Endothelial cell of umbilical vein (primary cell): ENCODE measurements at regions not wholly inside any gene's neighbourhood (a gene's known extent, or its start where the extent isn't known, plus 50 kb on each side); places are given as distances from the start of the nearest gene placed in this dataset.

ENCODE experiments used
- BruUV-seq: library from RNA; stranded (reverse); fragments of 400-500 nt; replicated peaks from 2 replicates; lab custom pipeline; 2021; lab: Mats Ljungman, UMichigan
- CTCF ChIA-PET: fragments of 300-600, 350-600 bp; sonication (Branson Sonifier 250); formaldehyde crosslinking; loops from one replicate; lab custom pipeline; 2021; ENCODE audit warnings: antibody characterized with exemption, inconsistent platforms; lab: Charles Lee
- POLR2A ChIA-PET: fragments of 300-600, 350-600 bp; sonication (Branson Sonifier 250); formaldehyde crosslinking; loops from one replicate; lab custom pipeline; 2021; ENCODE audit warnings: antibody characterized with exemption, inconsistent platforms; lab: Charles Lee
- DNase-seq: peaks from one replicate; pipeline ENCODE4 v3.0.0-alpha.2; 2011; ENCODE audit warnings: low read depth, low spot score
- FAIRE-seq: peaks from 2 replicates; lab custom pipeline; 2011; peaks lifted over from hg19 to GRCh38; lab: Jason Lieb, UNC
- H2AFZ ChIP-seq: 2 replicates; pipeline ENCODE4 v1.6.0; 2012; ENCODE audit warnings: low read depth, low read length, control low read depth, inconsistent platforms
- H3K27ac ChIP-seq: 2 replicates; pipeline ENCODE4 v1.5.1; 2011; ENCODE audit warnings: low read depth, mild to moderate bottlenecking, control low read depth, low read length, moderate library complexity; ENCODE audit not compliant: insufficient read depth
- H3K27me3 ChIP-seq, 2 experiments: 2 replicates each; pipeline versions ENCODE4 v1.6.0 to v1.6.1; 2011; ENCODE audit warnings: low read length in 2 of 2, mixed read lengths in 1 of 2; ENCODE audit not compliant: control insufficient read depth in 2 of 2, insufficient read depth in 2 of 2
- H3K36me3 ChIP-seq, 2 experiments: 2 replicates in 1 of 2; 3 replicates in 1 of 2; pipeline ENCODE4 v1.5.1; 2011; ENCODE audit warnings: low read length in 2 of 2, mild to moderate bottlenecking in 1 of 2, moderate library complexity in 1 of 2; ENCODE audit not compliant: control insufficient read depth in 2 of 2, insufficient read depth in 2 of 2; ENCODE audit errors: extremely low read depth in 1 of 2
- H3K4me1 ChIP-seq: 3 replicates; pipeline ENCODE4 v1.5.1; 2011; ENCODE audit warnings: mild to moderate bottlenecking, low read length; ENCODE audit not compliant: control insufficient read depth, insufficient read depth; ENCODE audit errors: extremely low read depth
- H3K4me2 ChIP-seq: 2 replicates; pipeline ENCODE4 v1.6.1; 2011; ENCODE audit warnings: low read length, control low read depth, mixed read lengths; ENCODE audit not compliant: insufficient read depth
- H3K4me3 ChIP-seq, 3 experiments: fragments of 200-600 bp in 1 of 3; sonication (generic), shearing (Covaris generic) in 1 of 3; replicated peaks in 1 of 3; 2 replicates each; pipeline ENCODE4 v1.5.1; 2011 to 2016; ENCODE audit warnings: control low read depth in 3 of 3, low read length in 3 of 3, mild to moderate bottlenecking in 2 of 3, inconsistent platforms in 1 of 3, low read depth in 1 of 3, moderate library complexity in 1 of 3; ENCODE audit not compliant: insufficient read depth in 1 of 3
- H3K79me2 ChIP-seq: 2 replicates; pipeline ENCODE4 v1.6.0; 2012; ENCODE audit warnings: low read length, inconsistent platforms; ENCODE audit not compliant: control insufficient read depth, insufficient read depth
- H3K9ac ChIP-seq: replicated peaks from 2 replicates; pipeline ENCODE3; 2011; ENCODE audit warnings: low read length, control low read depth; ENCODE audit not compliant: insufficient read depth; ENCODE audit errors: extremely low read depth
- H3K9me1 ChIP-seq: replicated peaks from 3 replicates; pipeline ENCODE4 v1.6.0; 2011; ENCODE audit warnings: mild to moderate bottlenecking, low read length; ENCODE audit not compliant: control insufficient read depth, insufficient read depth; ENCODE audit errors: extremely low read depth
- H3K9me3 ChIP-seq: replicated peaks from 2 replicates; pipeline ENCODE4 v1.5.1; 2012; ENCODE audit warnings: low read length, inconsistent platforms; ENCODE audit not compliant: control insufficient read depth, insufficient read depth
- H4K20me1 ChIP-seq: replicated peaks from 2 replicates; pipeline ENCODE3; 2011; ENCODE audit warnings: mild to moderate bottlenecking, low read length; ENCODE audit not compliant: control insufficient read depth, insufficient read depth; ENCODE audit errors: extremely low read depth
- EZH2 ChIP-seq: IDR thresholded peaks from 2 replicates; pipeline ENCODE4 v1.6.1; 2012; ENCODE audit warnings: borderline replicate concordance, low read depth, mild to moderate bottlenecking, moderate library complexity, low read length, inconsistent platforms; ENCODE audit not compliant: severe bottlenecking
- FOS ChIP-seq: IDR thresholded peaks from 2 replicates; pipeline ENCODE4 v1.6.1; 2011; ENCODE audit warnings: mild to moderate bottlenecking, low read length, moderate library complexity, borderline replicate concordance; ENCODE audit not compliant: insufficient read depth
- GATA2 ChIP-seq: IDR thresholded peaks from 2 replicates; pipeline ENCODE4 v1.7.0; 2011; ENCODE audit warnings: low read depth, mild to moderate bottlenecking, moderate library complexity, mixed read lengths, low read length; ENCODE audit not compliant: insufficient read length, insufficient read depth
- JUN ChIP-seq: IDR thresholded peaks from 2 replicates; pipeline ENCODE4 v1.6.1; 2011; ENCODE audit warnings: borderline replicate concordance, low read depth; ENCODE audit not compliant: insufficient read length, insufficient read depth
- MYC ChIP-seq: IDR thresholded peaks from one replicate; pipeline ENCODE4 v1.6.1; 2011; ENCODE audit warnings: mild to moderate bottlenecking, low read depth, low read length
- POLR2A ChIP-seq: IDR thresholded peaks from 2 replicates; pipeline ENCODE4 v1.6.1; 2012; ENCODE audit warnings: low read depth, mild to moderate bottlenecking, control low read depth, low read length
- POLR2AphosphoS5 ChIP-seq: IDR thresholded peaks from 2 replicates; pipeline ENCODE4 v1.6.1; 2012; ENCODE audit warnings: low read depth, mild to moderate bottlenecking, control low read depth, low read length, moderate library complexity; ENCODE audit not compliant: insufficient read depth
- dilution Hi-C: fragments of 300-500 bp; cut with MboI; formaldehyde crosslinking; loops from one replicate; pipeline ENCODE4 v1.15.0; 2019; ENCODE audit warnings: low sequenced_read_pairs; ENCODE audit not compliant: extremely low pct_ligation_motif_present
- intact Hi-C: fragments of 100-400 bp; cut with micrococcal nuclease; formaldehyde crosslinking; loops from one replicate; pipeline ENCODE4 v1.10.0; 2022
- TF ChIP-seq, protein P1 (sequence below), 2 donors: IDR thresholded peaks; 1 replicate in 1 of 2; 2 replicates in 1 of 2; pipeline ENCODE4 v1.5.1; 2011; ENCODE audit warnings: low read length in 2 of 2, mild to moderate bottlenecking in 2 of 2, moderate library complexity in 2 of 2, control low read depth in 1 of 2, inconsistent platforms in 1 of 2, low read depth in 1 of 2; ENCODE audit not compliant: insufficient read depth in 1 of 2; ENCODE audit errors: extremely low read depth in 1 of 2
- TF ChIP-seq, protein P2 (sequence below): IDR thresholded peaks from 2 replicates; pipeline ENCODE4 v1.6.1; 2011; ENCODE audit not compliant: insufficient read depth, insufficient read length

DNA sequence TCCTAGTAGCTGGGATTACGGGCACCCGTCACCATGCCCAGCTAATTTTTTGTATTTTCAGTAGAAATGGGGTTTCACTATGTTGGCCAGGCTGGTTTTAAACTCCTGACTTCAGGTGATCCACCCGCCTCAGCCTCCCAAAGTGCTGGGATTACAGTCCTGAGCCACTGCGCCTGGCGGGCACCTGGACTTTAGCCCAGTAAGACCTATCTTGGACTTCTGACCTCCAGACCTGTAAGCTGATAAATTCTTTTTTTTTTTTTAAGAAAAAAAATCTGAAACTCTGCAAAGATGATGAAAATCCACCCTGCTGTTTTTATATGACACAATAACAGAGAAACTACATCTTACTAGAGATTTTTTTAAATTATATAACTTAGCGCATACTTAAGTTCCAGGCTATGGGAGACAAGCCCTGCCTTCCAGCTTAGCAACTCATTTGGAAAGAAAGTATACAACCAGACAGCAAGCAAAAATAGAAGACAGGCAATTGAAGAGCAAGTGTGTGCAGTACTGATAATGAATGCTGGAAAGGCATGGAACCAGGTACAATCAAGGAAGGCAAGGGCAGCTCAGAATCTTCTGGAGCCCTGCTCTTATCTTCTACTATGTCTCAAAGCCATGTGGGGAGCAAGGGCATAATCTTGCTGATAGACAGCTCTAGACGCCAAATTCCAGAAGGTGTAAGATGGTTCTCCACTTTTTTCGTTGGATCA is 104.2 kb downstream of the CD83 start:
- dilution Hi-C loops (no loop called here), intact Hi-C loops (no loop called here)
- H3K27me3 ChIP-seq: no peaks in the 10 kb centered on the region
- no peaks in the 10 kb centered on the region for H3K79me2 ChIP-seq
- ChIA-PET POLR2A (no interaction called here), CTCF (interaction anchor here (1.4 kb wide), 1 partner anchor 11 kb away, joined by 3 read pairs; no protein-coding TSS in a partner anchor)
- FAIRE-seq (no peak), DNase-seq (no peak)
- no peaks in the 10 kb centered on the region for H3K4me1 ChIP-seq
- no peak overlapping the region for H2AFZ ChIP-seq
- no peak for TF ChIP-seq EZH2
- TF ChIP-seq GATA2: no peak
- TF ChIP-seq MYC: no peak
- TF ChIP-seq POLR2AphosphoS5: no peak
- TF ChIP-seq, protein P1, sequence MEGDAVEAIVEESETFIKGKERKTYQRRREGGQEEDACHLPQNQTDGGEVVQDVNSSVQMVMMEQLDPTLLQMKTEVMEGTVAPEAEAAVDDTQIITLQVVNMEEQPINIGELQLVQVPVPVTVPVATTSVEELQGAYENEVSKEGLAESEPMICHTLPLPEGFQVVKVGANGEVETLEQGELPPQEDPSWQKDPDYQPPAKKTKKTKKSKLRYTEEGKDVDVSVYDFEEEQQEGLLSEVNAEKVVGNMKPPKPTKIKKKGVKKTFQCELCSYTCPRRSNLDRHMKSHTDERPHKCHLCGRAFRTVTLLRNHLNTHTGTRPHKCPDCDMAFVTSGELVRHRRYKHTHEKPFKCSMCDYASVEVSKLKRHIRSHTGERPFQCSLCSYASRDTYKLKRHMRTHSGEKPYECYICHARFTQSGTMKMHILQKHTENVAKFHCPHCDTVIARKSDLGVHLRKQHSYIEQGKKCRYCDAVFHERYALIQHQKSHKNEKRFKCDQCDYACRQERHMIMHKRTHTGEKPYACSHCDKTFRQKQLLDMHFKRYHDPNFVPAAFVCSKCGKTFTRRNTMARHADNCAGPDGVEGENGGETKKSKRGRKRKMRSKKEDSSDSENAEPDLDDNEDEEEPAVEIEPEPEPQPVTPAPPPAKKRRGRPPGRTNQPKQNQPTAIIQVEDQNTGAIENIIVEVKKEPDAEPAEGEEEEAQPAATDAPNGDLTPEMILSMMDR (IDR thresholded peaks at IDR 0.05; ENCODE audit: extremely low read depth in 1 of 2, insufficient read depth in 1 of 2, low read depth in 1 of 2, low read length in 2 of 2): no peak
- no peak for TF ChIP-seq FOS
- TF ChIP-seq JUN: no peak
- TF ChIP-seq POLR2A: no peak
- TF ChIP-seq, protein P2, sequence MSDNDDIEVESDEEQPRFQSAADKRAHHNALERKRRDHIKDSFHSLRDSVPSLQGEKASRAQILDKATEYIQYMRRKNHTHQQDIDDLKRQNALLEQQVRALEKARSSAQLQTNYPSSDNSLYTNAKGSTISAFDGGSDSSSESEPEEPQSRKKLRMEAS: no peak
- H4K20me1 ChIP-seq: no peaks in the 10 kb centered on the region
- no TSS peak for BruUV-seq
- no peaks in the 10 kb centered on the region for H3K9me1 ChIP-seq
- no peaks in the 10 kb centered on the region for H3K36me3 ChIP-seq
- no peak overlapping the region for H3K4me2 ChIP-seq
- no peaks in the 10 kb centered on the region for H3K9me3 ChIP-seq
- no peak overlapping the region for H3K4me3 ChIP-seq
- no peak overlapping the region for H3K9ac ChIP-seq
- no peak overlapping the region for H3K27ac ChIP-seq
